Suprapubic skin (tissue), 3 donors: ENCODE measurements at regions not wholly inside any gene's neighbourhood (a gene's known extent, or its start where the extent isn't known, plus 50 kb on each side); places are given as distances from the start of the nearest gene placed in this dataset.

Source experiments
- POLR2AphosphoS5 ChIP-seq, 3 donors: sonication (generic); formaldehyde crosslinking; IDR thresholded peaks; one replicate each; pipeline ENCODE4 v1.6.1; 2017; ENCODE audit warnings: antibody characterized with exemption in 3 of 3
- TF ChIP-seq, protein P1 (sequence below), 2 donors: fragments of 200-600 bp in 1 of 2; fragments of 450-650 bp in 1 of 2; sonication (generic) in 1 of 2; IDR thresholded peaks; one replicate each; pipeline ENCODE4 v1.5.1; 2016 to 2019; ENCODE audit warnings: antibody characterized with exemption in 2 of 2, mild to moderate bottlenecking in 1 of 2, moderate library complexity in 1 of 2

DNA sequence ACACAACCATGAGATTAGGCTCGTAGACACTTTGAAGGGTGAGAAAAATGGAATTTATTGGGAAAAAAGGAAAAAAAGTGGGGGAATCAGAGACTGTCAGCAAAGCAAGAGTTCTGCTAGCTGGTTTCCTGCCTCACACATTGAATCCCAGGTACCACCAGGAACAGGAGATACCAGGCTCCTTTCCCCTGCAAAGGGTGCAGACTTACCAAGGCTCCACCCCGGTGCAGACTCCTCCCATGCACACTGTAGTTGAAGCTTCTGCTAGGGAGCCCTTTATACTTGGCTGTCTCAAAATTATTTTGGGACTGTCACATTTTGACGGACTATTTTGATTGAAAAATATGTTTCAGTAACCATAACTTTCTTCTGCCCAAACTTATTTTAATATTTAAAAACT lies 819.9 kb upstream of the GBE1 start:
- TF ChIP-seq, protein P1, sequence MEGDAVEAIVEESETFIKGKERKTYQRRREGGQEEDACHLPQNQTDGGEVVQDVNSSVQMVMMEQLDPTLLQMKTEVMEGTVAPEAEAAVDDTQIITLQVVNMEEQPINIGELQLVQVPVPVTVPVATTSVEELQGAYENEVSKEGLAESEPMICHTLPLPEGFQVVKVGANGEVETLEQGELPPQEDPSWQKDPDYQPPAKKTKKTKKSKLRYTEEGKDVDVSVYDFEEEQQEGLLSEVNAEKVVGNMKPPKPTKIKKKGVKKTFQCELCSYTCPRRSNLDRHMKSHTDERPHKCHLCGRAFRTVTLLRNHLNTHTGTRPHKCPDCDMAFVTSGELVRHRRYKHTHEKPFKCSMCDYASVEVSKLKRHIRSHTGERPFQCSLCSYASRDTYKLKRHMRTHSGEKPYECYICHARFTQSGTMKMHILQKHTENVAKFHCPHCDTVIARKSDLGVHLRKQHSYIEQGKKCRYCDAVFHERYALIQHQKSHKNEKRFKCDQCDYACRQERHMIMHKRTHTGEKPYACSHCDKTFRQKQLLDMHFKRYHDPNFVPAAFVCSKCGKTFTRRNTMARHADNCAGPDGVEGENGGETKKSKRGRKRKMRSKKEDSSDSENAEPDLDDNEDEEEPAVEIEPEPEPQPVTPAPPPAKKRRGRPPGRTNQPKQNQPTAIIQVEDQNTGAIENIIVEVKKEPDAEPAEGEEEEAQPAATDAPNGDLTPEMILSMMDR (IDR thresholded peaks at IDR 0.05): no peak
- TF ChIP-seq POLR2AphosphoS5 (IDR thresholded peaks at IDR 0.05): no peak
